GM20000 (cell line): ENCODE measurements at regions not wholly inside any gene's neighbourhood (a gene's known extent, or its start where the extent isn't known, plus 50 kb on each side); places are given as distances from the start of the nearest gene placed in this dataset.

Experiments
- DNase-seq: peaks from one replicate; pipeline ENCODE4 v3.0.0; 2012; ENCODE audit warnings: low spot score
- TF ChIP-seq, protein P1 (sequence below): IDR thresholded peaks from 2 replicates; pipeline ENCODE4 v1.5.1; 2012; ENCODE audit warnings: mild to moderate bottlenecking, control low read depth; ENCODE audit errors: extremely low read depth, missing control alignments

DNA sequence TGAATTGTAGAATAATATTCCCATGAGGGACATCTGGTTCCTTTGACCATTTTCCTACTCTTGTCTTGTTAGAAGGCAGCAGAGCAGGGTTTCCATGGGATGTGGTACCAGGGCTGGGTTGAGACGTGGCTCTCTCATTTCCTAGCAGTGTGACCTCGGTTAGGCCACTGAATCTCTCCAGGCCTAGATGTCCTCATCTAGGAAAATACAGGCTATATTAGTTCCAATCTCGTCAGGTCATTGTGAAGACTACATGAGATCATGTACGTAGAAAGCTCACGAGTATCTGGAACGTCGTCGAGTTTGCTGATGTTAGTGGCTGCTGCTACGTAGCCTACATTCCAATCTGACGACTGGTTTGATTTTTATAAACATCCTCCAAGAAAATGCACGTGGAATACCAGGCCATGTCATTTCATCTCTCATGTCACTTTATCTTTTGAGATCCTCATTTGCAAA is 278.2 kb upstream of the GATB start:
- TF ChIP-seq, protein P1, sequence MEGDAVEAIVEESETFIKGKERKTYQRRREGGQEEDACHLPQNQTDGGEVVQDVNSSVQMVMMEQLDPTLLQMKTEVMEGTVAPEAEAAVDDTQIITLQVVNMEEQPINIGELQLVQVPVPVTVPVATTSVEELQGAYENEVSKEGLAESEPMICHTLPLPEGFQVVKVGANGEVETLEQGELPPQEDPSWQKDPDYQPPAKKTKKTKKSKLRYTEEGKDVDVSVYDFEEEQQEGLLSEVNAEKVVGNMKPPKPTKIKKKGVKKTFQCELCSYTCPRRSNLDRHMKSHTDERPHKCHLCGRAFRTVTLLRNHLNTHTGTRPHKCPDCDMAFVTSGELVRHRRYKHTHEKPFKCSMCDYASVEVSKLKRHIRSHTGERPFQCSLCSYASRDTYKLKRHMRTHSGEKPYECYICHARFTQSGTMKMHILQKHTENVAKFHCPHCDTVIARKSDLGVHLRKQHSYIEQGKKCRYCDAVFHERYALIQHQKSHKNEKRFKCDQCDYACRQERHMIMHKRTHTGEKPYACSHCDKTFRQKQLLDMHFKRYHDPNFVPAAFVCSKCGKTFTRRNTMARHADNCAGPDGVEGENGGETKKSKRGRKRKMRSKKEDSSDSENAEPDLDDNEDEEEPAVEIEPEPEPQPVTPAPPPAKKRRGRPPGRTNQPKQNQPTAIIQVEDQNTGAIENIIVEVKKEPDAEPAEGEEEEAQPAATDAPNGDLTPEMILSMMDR = no peak
- no peak for DNase-seq

DNA sequence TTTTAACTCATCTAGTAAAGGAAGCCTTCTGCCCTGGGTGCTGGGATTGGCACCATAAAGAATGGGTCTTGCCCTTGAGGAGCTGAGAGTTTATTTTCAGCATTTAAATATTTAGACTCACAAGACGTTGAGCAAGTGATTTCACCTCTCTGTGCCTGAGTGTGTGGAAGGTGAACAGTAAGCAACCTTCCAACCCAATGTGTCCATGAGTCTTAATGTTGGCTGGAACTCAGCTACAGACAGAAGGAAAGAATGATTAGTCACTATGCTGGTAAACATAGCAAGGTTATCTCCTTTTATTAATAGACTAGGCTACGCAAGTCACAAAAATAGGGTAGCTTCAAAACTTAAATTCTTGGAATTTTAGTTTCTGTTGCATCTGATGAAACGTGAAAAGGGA is 277.4 kb upstream of the GATB start:
- TF ChIP-seq, protein P1 = no peak

GRCh38 chr4:152037435-152037834 is 276.6 kb upstream of the GATB start:
- TF ChIP-seq, protein P1 = no peak

More for the DNA sequence above, 277.4 kb upstream of the GATB start:
- DNase-seq = no peak

GRCh38 chr4:152033621-152034020 is 272.8 kb upstream of the GATB start:
- TF ChIP-seq, protein P1 = no peak
- DNase-seq = no peak

More at GRCh38 chr4:152037435-152037834, 276.6 kb upstream of the GATB start:
- DNase-seq = no peak

GRCh38 chr4:152032722-152033131 is 271.9 kb upstream of the GATB start:
- TF ChIP-seq, protein P1 = no peak
- no peak for DNase-seq

- TF ChIP-seq, protein P1 = no peak
- DNase-seq = no peak
These were observed 268.8 kb upstream of the GATB start for GRCh38 chr4:152029631-152030030.

DNA sequence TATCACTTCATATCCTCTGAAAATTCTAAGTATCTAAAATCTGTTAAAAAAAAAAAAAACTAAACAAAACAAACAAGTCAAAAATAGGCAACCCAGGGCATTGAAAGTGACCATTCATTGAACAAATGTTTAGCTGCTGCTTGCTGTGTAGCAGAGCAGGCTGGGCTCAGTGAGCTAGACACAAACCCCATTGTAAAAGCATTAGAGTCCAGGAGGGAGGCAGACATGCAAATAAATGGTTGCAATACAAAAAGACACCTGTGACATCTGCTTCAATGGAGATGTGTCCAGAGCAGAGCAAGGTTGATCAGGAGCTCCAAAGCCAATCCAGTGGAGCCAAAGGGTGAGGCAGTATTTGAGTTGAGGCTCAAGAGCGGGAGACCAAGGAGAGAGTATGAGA is 267.3 kb upstream of the GATB start:
- no peak for DNase-seq

More for the DNA sequence above, 267.3 kb upstream of the GATB start:
- TF ChIP-seq, protein P1 = no peak
